Lower leg skin (tissue), 4 donors: ENCODE measurements at regions not wholly inside any gene's neighbourhood (a gene's known extent, or its start where the extent isn't known, plus 50 kb on each side); places are given as distances from the start of the nearest gene placed in this dataset.
"Not testable (repeated sequence)": the region's sequence is repeated elsewhere in the genome, so short reads cannot be mapped to it uniquely, and the experiment has no call there.

Experiments used
- DNase-seq, 2 donors: peaks; one replicate each; pipeline ENCODE4 v3.0.0-alpha.2; 2019; ENCODE audit warnings: low spot score in 2 of 2
- H3K4me3 ChIP-seq: fragments of 200-600 bp; sonication (generic); 2 replicates; pipeline ENCODE4 v1.5.1; 2017; ENCODE audit warnings: mild to moderate bottlenecking, low read depth; ENCODE audit not compliant: poor library complexity, severe bottlenecking
- POLR2A ChIP-seq, 2 donors: fragments of 450-650 bp; IDR thresholded peaks; one replicate each; pipeline ENCODE4 v1.6.1; 2016 to 2017; ENCODE audit warnings: antibody characterized with exemption in 2 of 2, mild to moderate bottlenecking in 1 of 2, moderate library complexity in 1 of 2
- WGBS, 2 donors: methylation state at CpG; one replicate each; pipeline ENCODE4 v1.1.5; 2018; 5-methylcytosine and 5-hydroxymethylcytosine counted together
- intact Hi-C: fragments of 100-400 bp; cut with DNase I; formaldehyde crosslinking; loops from one replicate; pipeline ENCODE4 v1.15.0; 2023; ENCODE audit warnings: low total_unique reads
- TF ChIP-seq, protein P1 (sequence below), 3 donors: fragments of 450-650 bp; IDR thresholded peaks; one replicate each; pipeline ENCODE4 v1.5.1; 2016; ENCODE audit warnings: antibody characterized with exemption in 3 of 3, mild to moderate bottlenecking in 3 of 3, moderate library complexity in 2 of 3

- intact Hi-C loops: no loop called here
- TF ChIP-seq, protein P1, sequence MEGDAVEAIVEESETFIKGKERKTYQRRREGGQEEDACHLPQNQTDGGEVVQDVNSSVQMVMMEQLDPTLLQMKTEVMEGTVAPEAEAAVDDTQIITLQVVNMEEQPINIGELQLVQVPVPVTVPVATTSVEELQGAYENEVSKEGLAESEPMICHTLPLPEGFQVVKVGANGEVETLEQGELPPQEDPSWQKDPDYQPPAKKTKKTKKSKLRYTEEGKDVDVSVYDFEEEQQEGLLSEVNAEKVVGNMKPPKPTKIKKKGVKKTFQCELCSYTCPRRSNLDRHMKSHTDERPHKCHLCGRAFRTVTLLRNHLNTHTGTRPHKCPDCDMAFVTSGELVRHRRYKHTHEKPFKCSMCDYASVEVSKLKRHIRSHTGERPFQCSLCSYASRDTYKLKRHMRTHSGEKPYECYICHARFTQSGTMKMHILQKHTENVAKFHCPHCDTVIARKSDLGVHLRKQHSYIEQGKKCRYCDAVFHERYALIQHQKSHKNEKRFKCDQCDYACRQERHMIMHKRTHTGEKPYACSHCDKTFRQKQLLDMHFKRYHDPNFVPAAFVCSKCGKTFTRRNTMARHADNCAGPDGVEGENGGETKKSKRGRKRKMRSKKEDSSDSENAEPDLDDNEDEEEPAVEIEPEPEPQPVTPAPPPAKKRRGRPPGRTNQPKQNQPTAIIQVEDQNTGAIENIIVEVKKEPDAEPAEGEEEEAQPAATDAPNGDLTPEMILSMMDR (IDR thresholded peaks at IDR 0.05): no peak
- TF ChIP-seq POLR2A (IDR thresholded peaks at IDR 0.05): no peak
- DNase-seq: no peak
- WGBS, 2 donors: 47 to 51% methylated on average over 7 of the region's 7 CpGs
- H3K4me3 ChIP-seq: no peak overlapping the region
Measured at GRCh38 chr7:142646386-142647140, 102.7 kb upstream of the PRSS1 start.

DNA sequence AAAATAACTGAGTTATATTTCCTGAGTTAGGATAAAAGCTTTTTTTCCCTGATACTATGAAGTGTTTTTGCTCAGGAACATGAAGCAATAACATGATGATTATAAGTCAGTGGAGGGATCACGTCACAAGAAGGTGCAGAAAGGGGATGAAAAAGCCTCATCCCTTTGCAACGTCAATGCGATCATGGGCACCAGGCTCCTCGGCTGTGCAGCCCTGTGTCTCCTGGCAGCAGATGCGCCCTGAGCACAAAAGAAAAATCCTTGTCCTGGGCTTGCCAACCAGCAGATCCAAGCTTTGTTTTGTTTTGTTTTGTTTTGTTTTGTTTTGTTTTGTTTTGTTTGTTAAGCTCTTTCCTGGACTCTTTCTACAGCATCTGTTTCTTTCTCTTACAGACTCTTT, 103.5 kb upstream of the PRSS1 start:
- intact Hi-C loops: no loop called here
- no peak overlapping the region for H3K4me3 ChIP-seq
- WGBS, 2 donors: 50 to 53% methylated on average over 5 of the region's 5 CpGs
- no peak for DNase-seq
- TF ChIP-seq, protein P1 (IDR thresholded peaks at IDR 0.05): no peak

GRCh38 chr7:142642316-142642715, 107.0 kb upstream of the PRSS1 start:
- TF ChIP-seq, protein P1 (IDR thresholded peaks at IDR 0.05): no peak
- TF ChIP-seq POLR2A (IDR thresholded peaks at IDR 0.05): no peak
- intact Hi-C loops: no loop called here

DNA sequence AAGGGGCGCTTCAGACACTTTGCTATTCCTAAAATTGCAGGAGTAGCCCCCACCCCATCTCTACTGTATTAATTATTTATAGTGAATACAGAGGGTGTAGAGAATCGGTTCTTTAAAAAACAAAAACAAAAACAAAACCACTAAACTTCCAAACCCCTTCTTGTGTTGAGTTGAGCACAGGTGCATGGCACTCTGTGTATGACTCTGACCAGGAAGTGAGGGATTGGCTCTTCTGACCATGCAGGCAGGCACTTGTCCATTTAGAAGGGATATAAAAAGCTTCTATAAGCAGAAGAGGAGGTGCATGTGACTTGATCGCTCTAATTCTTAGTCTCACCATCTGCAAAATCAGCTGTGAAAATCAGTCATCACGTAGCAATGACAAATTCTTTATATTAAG, 108.0 kb upstream of the PRSS1 start:
- intact Hi-C loops, H3K4me3 ChIP-seq, DNase-seq: not testable (repeated sequence)
- 76 to 77% methylated on average over 4 of the region's 4 CpGs for WGBS, 2 donors

More at GRCh38 chr7:142642316-142642715, 107.0 kb upstream of the PRSS1 start:
- H3K4me3 ChIP-seq: no peak overlapping the region
- DNase-seq: no peak

DNA sequence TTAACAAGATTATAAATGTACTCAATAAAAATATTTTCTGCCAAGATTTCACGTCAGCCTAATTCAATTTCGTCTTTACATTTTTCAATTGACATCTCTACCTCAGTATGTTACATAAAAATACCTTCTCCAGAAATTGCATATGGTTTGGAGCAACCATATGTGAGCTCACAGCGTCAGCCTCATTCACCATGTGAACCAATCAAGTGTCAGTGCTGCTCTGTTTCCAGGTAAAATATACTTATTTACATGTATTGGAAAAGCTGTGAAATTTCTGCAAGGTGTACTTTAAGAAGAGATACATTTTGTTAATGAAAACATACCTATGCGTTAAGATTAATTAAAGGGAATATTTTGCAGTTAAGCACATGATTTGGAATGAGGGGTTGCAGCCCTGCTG, 110.7 kb upstream of the PRSS1 start:
- intact Hi-C loops: no loop called here
- no peak for TF ChIP-seq POLR2A (IDR thresholded peaks at IDR 0.05)
- TF ChIP-seq, protein P1 (IDR thresholded peaks at IDR 0.05): no peak

GRCh38 chr7:142637240-142637639, 112.0 kb upstream of the PRSS1 start:
- no peak for TF ChIP-seq POLR2A (IDR thresholded peaks at IDR 0.05)
- TF ChIP-seq, protein P1 (IDR thresholded peaks at IDR 0.05): no peak
- H3K4me3 ChIP-seq: no peak overlapping the region
- DNase-seq: no peak
- 52 to 64% methylated on average over 5 of the region's 5 CpGs for WGBS, 2 donors
- intact Hi-C loops: no loop called here

More for the DNA sequence above, 110.7 kb upstream of the PRSS1 start:
- WGBS, 2 donors: 84 to 87% methylated on average over 4 of the region's 4 CpGs
- no peak overlapping the region for H3K4me3 ChIP-seq
- DNase-seq: no peak
